Cardiac fibroblast (primary cell): ENCODE measurements at regions not wholly inside any gene's neighbourhood (a gene's known extent, or its start where the extent isn't known, plus 50 kb on each side); places are given as distances from the start of the nearest gene placed in this dataset.
"Not testable (repeated sequence)": the region's sequence is repeated elsewhere in the genome, so short reads cannot be mapped to it uniquely, and the experiment has no call there.

Experiments used
- DNase-seq, 2 donors: peaks; one replicate each; pipeline versions ENCODE4 v3.0.0 to v3.0.0-alpha.2; 2010; ENCODE audit warnings: low read depth in 2 of 2
- H3K4me3 ChIP-seq, 2 donors: replicated peaks in 1 of 2; 1 replicate in 1 of 2; 2 replicates in 1 of 2; pipeline ENCODE4 v1.5.1; 2011; ENCODE audit warnings: low read depth in 2 of 2, low read length in 2 of 2, mild to moderate bottlenecking in 2 of 2, moderate library complexity in 1 of 2
- TF ChIP-seq, protein P1 (sequence below): IDR thresholded peaks from one replicate; pipeline ENCODE4 v1.5.1; 2011; ENCODE audit warnings: low read depth, mild to moderate bottlenecking, low read length, inconsistent platforms

DNA sequence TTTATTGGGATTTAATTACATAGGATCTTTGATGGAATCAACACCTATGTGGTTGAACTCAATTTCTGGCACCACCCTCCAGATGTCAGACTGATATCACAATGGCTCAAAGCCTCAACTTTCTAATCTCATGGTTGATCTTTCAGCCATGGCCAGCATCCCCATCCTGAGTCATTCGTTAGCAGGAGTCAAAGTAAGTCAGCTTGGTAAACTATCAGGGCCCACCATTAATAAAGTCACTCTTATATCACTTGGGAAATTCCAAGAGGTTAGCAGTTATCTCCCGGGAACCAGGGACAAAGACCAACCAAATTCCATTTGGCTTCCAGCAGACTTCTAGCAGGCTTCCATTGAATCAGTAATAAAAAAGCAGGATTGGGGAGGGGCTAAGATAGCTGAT lies 50.7 kb upstream of the TNFSF4 start:
- TF ChIP-seq, protein P1, sequence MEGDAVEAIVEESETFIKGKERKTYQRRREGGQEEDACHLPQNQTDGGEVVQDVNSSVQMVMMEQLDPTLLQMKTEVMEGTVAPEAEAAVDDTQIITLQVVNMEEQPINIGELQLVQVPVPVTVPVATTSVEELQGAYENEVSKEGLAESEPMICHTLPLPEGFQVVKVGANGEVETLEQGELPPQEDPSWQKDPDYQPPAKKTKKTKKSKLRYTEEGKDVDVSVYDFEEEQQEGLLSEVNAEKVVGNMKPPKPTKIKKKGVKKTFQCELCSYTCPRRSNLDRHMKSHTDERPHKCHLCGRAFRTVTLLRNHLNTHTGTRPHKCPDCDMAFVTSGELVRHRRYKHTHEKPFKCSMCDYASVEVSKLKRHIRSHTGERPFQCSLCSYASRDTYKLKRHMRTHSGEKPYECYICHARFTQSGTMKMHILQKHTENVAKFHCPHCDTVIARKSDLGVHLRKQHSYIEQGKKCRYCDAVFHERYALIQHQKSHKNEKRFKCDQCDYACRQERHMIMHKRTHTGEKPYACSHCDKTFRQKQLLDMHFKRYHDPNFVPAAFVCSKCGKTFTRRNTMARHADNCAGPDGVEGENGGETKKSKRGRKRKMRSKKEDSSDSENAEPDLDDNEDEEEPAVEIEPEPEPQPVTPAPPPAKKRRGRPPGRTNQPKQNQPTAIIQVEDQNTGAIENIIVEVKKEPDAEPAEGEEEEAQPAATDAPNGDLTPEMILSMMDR = no peak
- no peak for DNase-seq
- H3K4me3 ChIP-seq = no peak overlapping the region

DNA sequence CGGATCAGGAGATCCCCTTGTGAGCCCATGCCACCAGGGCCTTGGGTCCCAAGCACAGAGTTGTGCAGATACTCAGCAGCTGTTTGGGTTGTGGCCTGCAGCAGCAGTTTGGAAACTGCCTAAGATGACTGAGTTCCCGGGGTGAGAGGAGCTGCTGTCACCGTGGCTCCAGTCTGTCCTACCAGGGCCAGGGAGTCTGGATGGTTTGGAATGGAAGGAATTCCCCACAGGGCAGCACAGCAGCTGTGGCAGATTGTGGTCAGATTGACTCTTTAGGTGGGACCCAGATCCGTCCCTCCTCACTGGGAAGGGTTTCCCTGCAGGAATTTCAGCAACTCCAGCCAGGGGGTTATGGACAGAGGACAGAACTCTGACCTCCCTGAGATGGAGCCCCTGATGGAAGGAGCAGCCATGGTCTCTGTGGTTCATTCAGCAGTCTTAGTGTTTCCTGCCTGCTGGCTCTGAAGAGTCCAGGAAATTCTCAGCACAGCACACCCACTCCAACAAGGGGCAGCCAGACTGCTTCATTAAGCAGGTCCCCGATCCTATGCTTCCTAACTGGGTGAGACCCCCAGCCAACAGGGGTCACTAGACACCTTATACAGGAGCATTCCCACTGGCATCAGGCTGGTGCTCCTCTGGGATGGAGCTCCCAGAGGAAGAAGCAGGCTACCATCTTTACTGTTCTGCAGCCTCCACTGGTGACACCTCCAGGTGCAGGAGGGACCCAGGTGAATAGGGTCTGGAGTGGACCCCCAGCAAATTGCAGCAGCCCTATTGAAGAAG lies 51.5 kb upstream of the TNFSF4 start:
- DNase-seq = no peak
- TF ChIP-seq, protein P1 = no peak
- H3K4me3 ChIP-seq = no peak overlapping the region

DNA sequence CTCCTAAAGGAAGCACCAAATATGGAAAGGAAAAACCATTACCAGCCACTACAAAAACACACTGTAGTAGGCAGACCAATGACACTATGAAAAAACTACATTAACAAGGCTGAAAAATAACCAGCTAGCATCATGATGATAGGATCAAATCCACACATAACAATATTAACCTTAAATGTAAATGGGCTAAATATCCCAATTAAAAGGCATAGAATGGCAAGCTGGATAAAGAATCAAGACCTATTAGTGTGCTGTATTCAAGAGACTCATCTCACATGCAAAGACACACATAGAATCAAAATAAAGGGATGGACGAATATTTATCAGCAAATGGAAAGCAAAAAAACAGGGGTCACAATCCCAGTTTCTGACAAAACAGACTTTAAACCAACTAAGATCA lies 53.2 kb upstream of the TNFSF4 start:
- not testable (repeated sequence) for H3K4me3 ChIP-seq, DNase-seq

DNA sequence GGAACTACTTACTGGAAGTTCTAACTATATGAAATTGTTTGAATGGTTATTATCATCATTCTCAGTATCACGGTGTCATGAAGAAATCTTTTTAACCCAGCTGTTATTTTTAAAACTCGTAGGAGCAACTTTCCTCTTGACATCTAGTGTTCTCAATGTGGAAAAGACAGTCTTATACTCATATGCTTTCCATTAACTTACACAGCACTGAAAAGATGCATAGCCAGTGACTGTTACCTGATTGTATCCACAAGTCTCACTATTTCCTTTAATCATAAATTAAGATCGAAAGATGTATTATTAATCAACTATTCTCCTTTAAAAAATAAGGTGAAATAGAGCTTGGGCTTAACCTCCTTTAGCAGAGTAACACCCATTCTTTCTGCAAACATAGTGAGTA lies 59.7 kb upstream of the TNFSF4 start:
- H3K4me3 ChIP-seq = no peak overlapping the region
- DNase-seq = no peak
- TF ChIP-seq, protein P1 = no peak

DNA sequence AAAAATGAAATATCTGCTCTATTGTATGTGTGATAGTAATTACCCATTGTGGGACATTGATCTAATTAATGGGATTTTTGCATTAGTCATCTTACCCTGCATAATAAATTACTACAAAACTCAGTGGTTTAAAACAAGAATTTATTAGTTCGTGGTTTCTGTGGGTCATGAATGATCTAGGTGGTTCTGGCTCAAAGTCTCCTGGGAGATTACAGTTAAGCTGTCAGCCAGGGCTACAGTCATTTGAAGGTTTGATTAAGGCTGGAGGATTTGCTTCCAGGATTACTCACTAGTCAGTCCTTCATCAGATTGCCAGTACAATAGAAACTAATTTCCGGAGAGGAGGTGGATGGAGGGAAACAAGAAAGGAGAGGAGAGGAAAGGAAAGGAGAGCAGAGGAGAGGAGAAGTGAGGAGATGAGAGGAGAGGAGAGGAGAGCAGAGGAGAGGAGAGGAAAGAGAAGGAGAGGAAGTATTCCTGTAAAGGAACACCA lies 60.4 kb upstream of the TNFSF4 start:
- TF ChIP-seq, protein P1 = no peak
- H3K4me3 ChIP-seq = no peak overlapping the region
- DNase-seq = peak; percentile 24 to 73

DNA sequence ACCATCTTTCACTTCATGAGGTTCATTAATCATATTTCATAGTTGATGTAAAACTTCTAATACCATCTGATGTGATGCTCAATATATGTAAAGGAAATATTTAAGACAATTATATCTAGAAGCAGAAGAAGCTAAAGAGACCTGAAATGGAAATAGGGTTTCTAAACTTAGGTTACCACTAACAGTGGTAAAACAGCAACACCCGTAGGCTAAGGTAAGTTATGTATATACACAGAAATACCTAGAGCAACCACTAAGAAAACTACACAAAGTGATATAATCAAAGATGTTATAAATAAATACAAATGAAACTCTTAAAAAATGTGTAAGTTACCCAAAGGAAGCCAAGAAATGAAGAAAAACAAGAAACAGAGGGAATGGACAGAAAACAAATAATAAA lies 61.1 kb upstream of the TNFSF4 start:
- TF ChIP-seq, protein P1 = no peak
- no peak for DNase-seq

DNA sequence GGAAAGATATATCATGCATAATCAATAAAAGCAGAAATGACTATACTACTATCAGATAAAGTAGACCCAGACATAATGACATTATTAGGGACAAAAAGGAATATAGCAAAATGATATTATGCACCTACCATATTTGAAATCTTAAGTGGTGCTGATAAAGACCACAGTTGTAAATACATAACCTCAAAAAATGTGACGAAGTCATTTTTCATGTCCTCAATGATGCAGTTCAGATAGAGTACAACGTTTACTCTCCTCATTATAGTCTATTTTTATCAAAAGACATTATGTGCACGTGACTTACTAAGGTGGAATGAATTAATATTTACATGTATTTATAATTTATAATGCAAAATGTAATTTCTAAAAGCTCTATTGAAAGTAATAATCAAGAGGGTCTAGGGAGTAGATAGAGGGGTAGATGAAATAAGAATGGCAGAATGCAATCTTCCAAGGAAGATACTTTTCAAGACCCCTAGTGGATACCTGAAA lies 61.7 kb upstream of the TNFSF4 start:
- TF ChIP-seq, protein P1 = no peak
- no peak overlapping the region for H3K4me3 ChIP-seq
- DNase-seq = no peak

More for the DNA sequence above, 61.1 kb upstream of the TNFSF4 start:
- H3K4me3 ChIP-seq = no peak overlapping the region
